ENCODE measurements at regions not wholly inside any gene's neighbourhood (a gene's known extent, or its start where the extent isn't known, plus 50 kb on each side); places are given as distances from the start of the nearest gene placed in this dataset.

DNA sequence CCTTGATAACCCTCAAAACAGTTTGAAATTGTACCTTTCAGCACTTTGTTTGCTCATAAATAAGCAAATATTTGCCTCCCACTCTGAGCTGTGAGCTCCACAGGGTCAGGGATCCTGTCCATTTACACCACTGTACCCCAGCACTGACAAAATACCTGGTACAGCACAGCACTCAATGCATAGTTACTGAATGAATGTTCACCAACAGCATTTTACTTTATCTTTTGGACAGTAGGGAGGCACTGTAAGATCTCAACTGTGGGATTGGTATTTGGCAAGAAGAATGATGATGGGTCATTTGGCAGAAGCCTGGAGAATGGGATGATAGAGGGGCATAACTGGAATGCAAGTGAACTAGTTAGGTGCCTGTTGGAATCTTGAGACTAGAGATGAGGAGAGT, 127.2 kb upstream of the ARGLU1 start:
- TF ChIP-seq, protein P1, sequence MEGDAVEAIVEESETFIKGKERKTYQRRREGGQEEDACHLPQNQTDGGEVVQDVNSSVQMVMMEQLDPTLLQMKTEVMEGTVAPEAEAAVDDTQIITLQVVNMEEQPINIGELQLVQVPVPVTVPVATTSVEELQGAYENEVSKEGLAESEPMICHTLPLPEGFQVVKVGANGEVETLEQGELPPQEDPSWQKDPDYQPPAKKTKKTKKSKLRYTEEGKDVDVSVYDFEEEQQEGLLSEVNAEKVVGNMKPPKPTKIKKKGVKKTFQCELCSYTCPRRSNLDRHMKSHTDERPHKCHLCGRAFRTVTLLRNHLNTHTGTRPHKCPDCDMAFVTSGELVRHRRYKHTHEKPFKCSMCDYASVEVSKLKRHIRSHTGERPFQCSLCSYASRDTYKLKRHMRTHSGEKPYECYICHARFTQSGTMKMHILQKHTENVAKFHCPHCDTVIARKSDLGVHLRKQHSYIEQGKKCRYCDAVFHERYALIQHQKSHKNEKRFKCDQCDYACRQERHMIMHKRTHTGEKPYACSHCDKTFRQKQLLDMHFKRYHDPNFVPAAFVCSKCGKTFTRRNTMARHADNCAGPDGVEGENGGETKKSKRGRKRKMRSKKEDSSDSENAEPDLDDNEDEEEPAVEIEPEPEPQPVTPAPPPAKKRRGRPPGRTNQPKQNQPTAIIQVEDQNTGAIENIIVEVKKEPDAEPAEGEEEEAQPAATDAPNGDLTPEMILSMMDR (conservative IDR thresholded peaks at IDR 0.05), result no peak
- no peak overlapping the region; the same call in 1 of the 2 replicates for H3K27ac ChIP-seq

DNA sequence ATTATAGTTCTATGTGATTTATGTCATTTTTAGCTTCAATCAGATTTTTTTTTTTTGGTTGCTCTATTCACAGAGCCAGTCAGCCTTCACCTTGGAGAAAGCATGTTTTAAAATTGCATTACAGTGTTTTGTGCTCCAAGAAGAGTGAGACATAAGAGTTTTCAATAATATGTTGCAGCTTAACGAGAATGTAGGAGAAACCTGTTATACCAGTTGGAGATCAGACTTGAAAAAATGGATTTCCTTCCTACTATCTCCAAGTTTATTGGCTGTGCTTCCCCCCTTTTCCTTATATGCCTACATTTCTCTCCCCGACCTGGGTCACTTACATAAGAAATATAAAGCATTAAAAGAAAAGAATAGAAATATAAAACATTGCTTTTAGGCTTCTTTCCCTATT, 123.9 kb upstream of the ARGLU1 start:
- TF ChIP-seq, protein P1 (conservative IDR thresholded peaks at IDR 0.05), result no peak
- peak overlapping the region; percentile 63 for H3K27ac ChIP-seq

DNA sequence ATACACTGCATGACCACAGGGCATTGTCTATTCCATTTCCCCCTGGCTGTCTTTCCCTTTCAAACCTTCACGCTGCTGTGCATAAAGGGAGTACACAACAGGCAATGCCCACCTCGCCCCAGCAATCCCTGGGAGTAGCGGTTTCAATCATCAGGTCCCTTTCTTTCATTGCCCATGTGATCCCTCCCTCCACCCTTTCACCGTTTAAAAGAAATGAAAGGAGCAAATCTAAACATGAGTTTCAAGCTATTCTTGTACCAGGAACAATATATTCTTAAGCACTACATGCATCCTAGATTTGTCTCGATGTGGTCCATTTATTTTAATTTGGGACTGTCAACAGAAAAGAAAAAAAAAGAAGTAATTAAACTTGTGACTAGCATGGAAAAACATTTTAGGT, 123.4 kb upstream of the ARGLU1 start:
- TF ChIP-seq, protein P1 (conservative IDR thresholded peaks at IDR 0.05), result no peak
- H3K27ac ChIP-seq, result peak overlapping the region; percentile 63

DNA sequence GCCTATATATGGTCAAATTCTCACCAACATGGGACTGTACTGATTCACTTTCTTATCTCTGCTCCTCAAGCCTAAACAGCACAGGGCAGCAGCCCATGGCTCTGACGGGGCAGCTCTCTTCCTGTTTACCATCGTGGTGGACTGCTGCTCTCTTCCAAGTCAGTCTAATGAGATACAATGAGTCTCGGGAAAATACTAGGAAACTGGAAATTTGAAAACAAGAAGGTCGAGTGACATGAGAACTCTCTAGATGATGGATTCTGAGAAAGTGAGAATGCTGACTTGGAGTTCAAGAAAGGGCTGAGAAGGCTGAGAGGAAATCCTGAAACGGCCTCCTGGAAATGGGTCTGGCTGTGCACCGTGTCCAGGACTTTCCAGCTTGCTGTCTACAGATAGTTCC, 122.8 kb upstream of the ARGLU1 start:
- peak overlapping the region; percentile 63 for H3K27ac ChIP-seq
- TF ChIP-seq, protein P1 (conservative IDR thresholded peaks at IDR 0.05), result no peak

DNA sequence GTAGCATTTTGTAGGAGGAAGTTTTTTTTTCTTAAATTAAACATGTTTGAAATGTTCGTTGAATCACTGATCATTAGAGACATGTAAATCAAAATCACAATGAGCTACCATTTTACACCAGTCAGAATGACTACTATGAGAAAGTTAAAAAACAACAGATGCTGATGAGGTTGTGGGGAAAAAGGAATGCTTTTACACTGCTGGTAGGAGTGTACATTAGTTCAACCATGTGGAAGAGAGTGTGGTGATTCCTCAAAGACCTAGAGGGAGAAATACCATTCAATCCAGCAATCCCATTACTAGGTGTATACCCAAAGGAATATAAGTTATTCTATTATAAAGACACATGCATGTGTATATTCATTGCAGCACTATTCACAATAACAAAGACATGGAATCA, 122.0 kb upstream of the ARGLU1 start:
- H3K27ac ChIP-seq, result no peak overlapping the region

DNA sequence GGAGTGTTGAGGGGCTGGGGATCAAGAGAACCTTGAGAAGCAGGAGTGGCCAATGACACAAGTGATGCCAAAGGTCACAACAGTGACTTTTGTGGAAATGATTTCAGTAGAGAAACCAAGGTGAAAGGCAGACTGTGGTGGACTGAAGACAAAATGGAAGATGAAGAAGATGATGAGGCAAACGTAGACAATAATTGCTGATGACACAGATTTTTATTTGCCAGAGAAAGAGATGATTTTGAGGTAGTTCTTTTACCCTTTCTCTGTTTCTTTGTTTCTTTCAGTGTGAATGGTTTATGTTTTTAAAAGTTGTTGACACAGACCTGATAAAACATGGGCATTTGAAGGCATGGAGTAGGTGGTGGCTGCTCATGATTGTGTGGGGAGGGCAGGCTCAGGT, 121.0 kb upstream of the ARGLU1 start:
- no peak overlapping the region for H3K27ac ChIP-seq
- TF ChIP-seq, protein P1 (conservative IDR thresholded peaks at IDR 0.05), result no peak

More for the DNA sequence above, 122.0 kb upstream of the ARGLU1 start:
- TF ChIP-seq, protein P1 (conservative IDR thresholded peaks at IDR 0.05), result no peak

DNA sequence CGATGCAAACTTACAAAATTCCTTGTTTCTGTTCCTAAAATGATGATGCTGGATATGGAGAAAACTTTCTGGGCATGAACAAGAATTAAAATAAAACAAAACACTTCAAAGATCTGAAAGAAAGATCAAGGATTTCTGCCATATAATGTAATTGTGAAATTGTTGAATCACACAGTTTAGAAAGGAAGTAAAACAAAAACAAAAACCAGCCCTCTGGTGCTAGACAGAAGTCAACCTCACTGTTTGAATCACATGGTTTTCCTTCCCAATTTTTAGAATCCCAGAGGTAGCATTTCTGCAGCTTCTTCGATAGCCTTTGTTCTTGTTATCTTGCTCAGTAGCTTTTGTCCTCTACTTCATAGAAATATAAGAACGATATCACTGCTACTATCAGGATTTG, 118.2 kb upstream of the ARGLU1 start:
- TF ChIP-seq, protein P1 (conservative IDR thresholded peaks at IDR 0.05), result no peak
- no peak overlapping the region for H3K27ac ChIP-seq

DNA sequence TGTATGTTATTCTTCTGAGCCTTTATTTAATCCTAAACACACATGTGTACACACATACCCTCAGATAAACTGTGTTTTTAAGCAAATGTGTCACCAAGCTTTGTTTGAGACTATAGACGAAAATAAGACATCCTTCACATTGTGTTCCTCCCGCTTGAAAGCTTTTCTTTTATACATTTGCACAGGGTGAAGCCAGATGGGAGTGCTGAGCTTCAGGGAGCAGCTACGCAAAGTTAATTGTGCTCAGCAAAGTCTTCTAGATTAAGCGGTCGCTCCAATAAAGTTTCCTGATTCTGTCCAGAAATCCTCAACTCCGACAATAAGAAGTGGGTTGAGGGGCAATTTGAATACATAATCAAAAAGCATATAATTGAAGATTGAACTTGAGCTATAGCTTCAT, 117.2 kb upstream of the ARGLU1 start:
- no peak overlapping the region for H3K27ac ChIP-seq

More for the DNA sequence above, 117.2 kb upstream of the ARGLU1 start:
- TF ChIP-seq, protein P1 (conservative IDR thresholded peaks at IDR 0.05), result no peak

Data from VCaP (cell line).